Neural progenitor cell (in vitro differentiated cells): ENCODE measurements at regions not wholly inside any gene's neighbourhood (a gene's known extent, or its start where the extent isn't known, plus 50 kb on each side); places are given as distances from the start of the nearest gene placed in this dataset.
A peak's percentile ranks its signal among the peaks of the same experiment; 100 is the strongest.

Experiments
- DNase-seq: peaks from one replicate; pipeline ENCODE4 v3.0.0-alpha.2; 2016; ENCODE audit warnings: low spot score
- H2AFZ ChIP-seq: fragments of 200-600 bp; sonication (generic); replicated peaks from 2 replicates; pipeline ENCODE4 v1.6.1; 2016; ENCODE audit warnings: antibody characterized with exemption
- H3F3A ChIP-seq: fragments of 200-600 bp; sonication (generic); 2 replicates; pipeline ENCODE4 v1.6.1; 2016; ENCODE audit warnings: antibody characterized with exemption, low read depth
- H3K27ac ChIP-seq: fragments of 200-600 bp; sonication (generic); 2 replicates; pipeline ENCODE4 v1.5.1; 2016; ENCODE audit warnings: mild to moderate bottlenecking
- H3K27me3 ChIP-seq: fragments of 200-600 bp; sonication (generic); 2 replicates; pipeline ENCODE4 v1.6.1; 2016; ENCODE audit warnings: mild to moderate bottlenecking, moderate library complexity
- H3K36me3 ChIP-seq: fragments of 200-600 bp; sonication (generic); 2 replicates; pipeline ENCODE4 v1.5.1; 2016
- H3K4me1 ChIP-seq: fragments of 200-600 bp; sonication (generic); 2 replicates; pipeline ENCODE4 v1.6.1; 2016; ENCODE audit warnings: mixed run types
- H3K4me2 ChIP-seq: fragments of 200-600 bp; sonication (generic); 2 replicates; pipeline ENCODE4 v1.6.1; 2016
- H3K4me3 ChIP-seq: fragments of 200-600 bp; sonication (generic); 2 replicates; pipeline ENCODE4 v1.5.1; 2016
- H3K79me2 ChIP-seq: fragments of 200-600 bp; sonication (generic); 2 replicates; pipeline ENCODE4 v1.6.1; 2016; ENCODE audit warnings: low read depth
- H3K9ac ChIP-seq: fragments of 200-600 bp; sonication (generic); 2 replicates; pipeline ENCODE4 v1.6.1; 2016
- H3K9me3 ChIP-seq: fragments of 200-600 bp; sonication (generic); 2 replicates; pipeline ENCODE4 v1.5.1; 2016; ENCODE audit warnings: low read depth
- H4K20me1 ChIP-seq: fragments of 200-600 bp; sonication (generic); 2 replicates; pipeline ENCODE4 v1.6.1; 2016; ENCODE audit warnings: low read depth
- H3K27ac Mint-ChIP-seq: 3 replicates; pipeline ENCODE4 v1.8.0; 2021; ENCODE audit warnings: mixed read lengths
- H3K27me3 Mint-ChIP-seq: 2 replicates; pipeline ENCODE4 v1.8.0; 2022; ENCODE audit warnings: low read depth, mild to moderate bottlenecking, inconsistent platforms, moderate library complexity, mixed read lengths; ENCODE audit not compliant: insufficient read depth
- H3K36me3 Mint-ChIP-seq: 3 replicates; pipeline ENCODE4 v1.8.0; 2021; ENCODE audit warnings: mixed read lengths
- H3K4me1 Mint-ChIP-seq: 3 replicates; pipeline ENCODE4 v1.8.0; 2021; ENCODE audit warnings: mixed read lengths
- H3K4me3 Mint-ChIP-seq: 3 replicates; pipeline ENCODE4 v1.8.0; 2021; ENCODE audit warnings: mild to moderate bottlenecking, moderate library complexity, mixed read lengths
- H3K9me3 Mint-ChIP-seq: 3 replicates; pipeline ENCODE4 v1.8.0; 2020; ENCODE audit warnings: mixed read lengths
- EZH2 ChIP-seq: fragments of 200-600 bp; sonication (generic); IDR thresholded peaks from 2 replicates; pipeline ENCODE4 v1.6.1; 2017; ENCODE audit warnings: antibody characterized with exemption, mild to moderate bottlenecking, moderate library complexity
- EZH2phosphoT487 ChIP-seq: fragments of 200-600 bp; sonication (generic); IDR thresholded peaks from 2 replicates; pipeline ENCODE4 v1.6.1; 2017; ENCODE audit warnings: antibody characterized with exemption
- TF ChIP-seq, protein P1 (sequence below): fragments of 200-600 bp; sonication (generic); IDR thresholded peaks from 2 replicates; pipeline ENCODE4 v1.5.1; 2017; ENCODE audit warnings: antibody characterized with exemption, mild to moderate bottlenecking

DNA sequence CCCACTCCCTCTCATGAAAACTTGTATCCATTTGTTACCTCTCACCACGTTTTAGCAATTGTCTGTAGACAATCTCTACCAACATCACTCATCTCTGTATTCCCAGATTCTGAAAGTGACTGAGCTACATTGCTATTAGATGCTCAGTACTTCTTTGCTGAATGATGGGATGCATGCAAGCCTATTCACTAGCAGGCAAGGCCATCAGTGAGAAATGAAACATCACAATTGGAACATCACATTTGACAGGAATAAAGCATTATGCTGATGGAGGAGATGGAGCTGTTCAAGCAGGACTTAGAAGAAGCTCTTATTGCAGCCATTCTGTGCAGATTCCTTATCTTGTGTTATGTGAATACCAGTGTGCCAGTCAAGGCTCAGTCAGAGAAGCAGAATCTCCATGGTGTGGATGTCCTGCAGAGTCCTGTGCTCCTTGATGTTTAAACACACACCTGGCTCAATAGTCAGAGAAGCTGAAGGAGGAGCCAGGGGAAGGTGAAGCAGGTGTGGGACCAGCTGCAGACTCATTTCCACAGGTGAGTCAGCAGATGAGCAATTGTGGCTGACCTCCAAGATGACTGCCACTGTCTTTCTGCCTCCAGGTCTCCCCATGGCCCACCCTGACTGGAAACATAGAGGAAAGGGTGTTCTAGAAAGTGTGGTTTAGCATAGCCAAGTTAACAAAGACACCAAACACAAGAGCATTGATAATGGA, 965.5 kb downstream of the GRID1 start:
- TF ChIP-seq EZH2 (no peak), EZH2phosphoT487 (no peak)
- TF ChIP-seq, protein P1, sequence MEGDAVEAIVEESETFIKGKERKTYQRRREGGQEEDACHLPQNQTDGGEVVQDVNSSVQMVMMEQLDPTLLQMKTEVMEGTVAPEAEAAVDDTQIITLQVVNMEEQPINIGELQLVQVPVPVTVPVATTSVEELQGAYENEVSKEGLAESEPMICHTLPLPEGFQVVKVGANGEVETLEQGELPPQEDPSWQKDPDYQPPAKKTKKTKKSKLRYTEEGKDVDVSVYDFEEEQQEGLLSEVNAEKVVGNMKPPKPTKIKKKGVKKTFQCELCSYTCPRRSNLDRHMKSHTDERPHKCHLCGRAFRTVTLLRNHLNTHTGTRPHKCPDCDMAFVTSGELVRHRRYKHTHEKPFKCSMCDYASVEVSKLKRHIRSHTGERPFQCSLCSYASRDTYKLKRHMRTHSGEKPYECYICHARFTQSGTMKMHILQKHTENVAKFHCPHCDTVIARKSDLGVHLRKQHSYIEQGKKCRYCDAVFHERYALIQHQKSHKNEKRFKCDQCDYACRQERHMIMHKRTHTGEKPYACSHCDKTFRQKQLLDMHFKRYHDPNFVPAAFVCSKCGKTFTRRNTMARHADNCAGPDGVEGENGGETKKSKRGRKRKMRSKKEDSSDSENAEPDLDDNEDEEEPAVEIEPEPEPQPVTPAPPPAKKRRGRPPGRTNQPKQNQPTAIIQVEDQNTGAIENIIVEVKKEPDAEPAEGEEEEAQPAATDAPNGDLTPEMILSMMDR, result no peak
- Mint-ChIP-seq H3K27me3 (peaks cover 7% of the 10 kb centered on the region), H3K36me3 (no peaks in the 10 kb centered on the region), H3K27ac (no peak overlapping the region), H3K4me1 (peaks cover 3% of the 10 kb centered on the region), H3K9me3 (peaks cover 3% of the 10 kb centered on the region), H3K4me3 (no peak overlapping the region)
- Histone ChIP-seq H3F3A (peaks cover under 1% of the 10 kb centered on the region), H3K79me2 (no peaks in the 10 kb centered on the region), H3K4me3 (no peak overlapping the region), H3K9ac (no peak overlapping the region), H2AFZ (no peak overlapping the region), H3K9me3 (no peaks in the 10 kb centered on the region), H3K4me2 (no peak overlapping the region), H3K27me3 (no peaks in the 10 kb centered on the region), H3K4me1 (peaks cover under 1% of the 10 kb centered on the region), H4K20me1 (no peaks in the 10 kb centered on the region), H3K36me3 (no peaks in the 10 kb centered on the region), H3K27ac (no peak overlapping the region)
- no peak for DNase-seq

DNA sequence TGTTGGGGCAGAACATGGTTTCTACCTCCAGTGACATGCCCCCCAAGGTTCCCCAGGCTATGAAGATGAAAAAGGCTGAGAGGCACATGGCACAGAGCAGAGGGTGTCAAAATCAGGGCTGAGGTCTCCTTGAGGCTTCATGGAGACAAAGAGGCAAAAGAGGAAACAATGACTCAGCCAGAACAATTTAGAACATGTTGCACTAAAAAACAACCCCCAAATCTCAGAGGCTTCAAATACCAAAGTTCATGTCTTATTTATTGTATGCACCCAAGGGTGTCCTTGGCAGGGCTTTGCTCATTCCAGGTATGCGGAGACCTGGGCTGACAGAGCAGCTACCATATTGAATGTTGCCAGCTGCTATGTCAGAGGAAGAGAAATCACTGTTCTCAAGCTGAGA, 964.1 kb downstream of the GRID1 start:
- peaks cover 9% of the 10 kb centered on the region for H3K27me3 Mint-ChIP-seq

DNA sequence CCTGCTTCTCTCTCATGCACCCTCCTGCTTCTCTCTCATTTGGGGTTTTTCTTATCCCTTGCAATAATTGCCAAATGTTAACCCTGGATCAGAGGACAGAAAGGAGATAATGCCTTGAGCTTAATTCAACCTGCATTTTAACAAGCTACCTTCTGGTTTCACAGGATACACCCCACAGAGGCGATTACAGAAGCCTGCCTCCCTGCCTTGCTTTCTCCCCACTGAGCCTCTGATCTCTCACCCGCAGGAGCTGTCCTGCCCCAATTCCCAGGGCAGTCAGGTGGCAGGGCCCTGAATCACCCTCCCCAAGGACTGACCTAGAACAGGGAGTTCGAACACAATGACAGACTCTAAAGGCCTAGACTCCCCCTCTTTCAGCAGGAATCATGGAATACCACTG, 959.5 kb downstream of the GRID1 start:
- Histone ChIP-seq H3K4me1 (peaks cover 14% of the 10 kb centered on the region), H3K4me3 (no peak overlapping the region), H4K20me1 (no peaks in the 10 kb centered on the region), H3K9me3 (peaks cover 3% of the 10 kb centered on the region), H3K4me2 (no peak overlapping the region), H3K27ac (peak overlapping the region; percentile 49), H3K79me2 (no peaks in the 10 kb centered on the region), H3K27me3 (no peaks in the 10 kb centered on the region), H3K36me3 (no peaks in the 10 kb centered on the region), H3F3A (peaks cover 19% of the 10 kb centered on the region), H3K9ac (no peak overlapping the region), H2AFZ (no peak overlapping the region)
- Mint-ChIP-seq H3K9me3 (peaks cover 27% of the 10 kb centered on the region), H3K36me3 (peaks cover 8% of the 10 kb centered on the region), H3K4me3 (no peak overlapping the region), H3K27ac (peak overlapping the region; percentile 82), H3K4me1 (peaks cover 20% of the 10 kb centered on the region), H3K27me3 (peaks cover 7% of the 10 kb centered on the region)
- peak; percentile 10 for DNase-seq
- TF ChIP-seq EZH2 (no peak), EZH2phosphoT487 (no peak)
- TF ChIP-seq, protein P1, result no peak

More for the DNA sequence above, 964.1 kb downstream of the GRID1 start:
- Histone ChIP-seq H3F3A (peaks cover 14% of the 10 kb centered on the region), H3K36me3 (no peaks in the 10 kb centered on the region), H3K4me3 (no peak overlapping the region), H3K4me2 (no peak overlapping the region), H3K79me2 (no peaks in the 10 kb centered on the region), H4K20me1 (no peaks in the 10 kb centered on the region), H3K27ac (no peak overlapping the region), H3K9ac (no peak overlapping the region), H3K4me1 (peaks cover 14% of the 10 kb centered on the region), H3K27me3 (no peaks in the 10 kb centered on the region), H3K9me3 (no peaks in the 10 kb centered on the region), H2AFZ (no peak overlapping the region)
- Mint-ChIP-seq H3K36me3 (no peaks in the 10 kb centered on the region), H3K4me1 (peaks cover 17% of the 10 kb centered on the region), H3K27ac (no peak overlapping the region), H3K4me3 (no peak overlapping the region), H3K9me3 (peaks cover 3% of the 10 kb centered on the region)
- no peak for TF ChIP-seq EZH2
- TF ChIP-seq, protein P1, result no peak
- no peak for TF ChIP-seq EZH2phosphoT487
- no peak for DNase-seq
